ENCODE measurements at regions not wholly inside any gene's neighbourhood (a gene's known extent, or its start where the extent isn't known, plus 50 kb on each side); places are given as distances from the start of the nearest gene placed in this dataset.
A peak's percentile ranks its signal among the peaks of the same experiment; 100 is the strongest.
"Not testable (repeated sequence)": the region's sequence is repeated elsewhere in the genome, so short reads cannot be mapped to it uniquely, and the experiment has no call there.

GRCh38 chr1:221881805-221882581 is 140.1 kb upstream of the DUSP10 start:
- DNase-seq (ENCODE audit: low read depth), result no peak

- no peak for DNase-seq (ENCODE audit: low read depth)
Measured at GRCh38 chr1:221880182-221880581, 138.3 kb upstream of the DUSP10 start.

- no peak for DNase-seq (ENCODE audit: low read depth)
Measured at GRCh38 chr1:221878134-221878533, 136.2 kb upstream of the DUSP10 start.

GRCh38 chr1:221877311-221877710 is 135.4 kb upstream of the DUSP10 start:
- no peak for DNase-seq (ENCODE audit: low read depth)

GRCh38 chr1:221875004-221875330 is 133.1 kb upstream of the DUSP10 start:
- DNase-seq (ENCODE audit: low read depth), result no peak

- no peak for DNase-seq (ENCODE audit: low read depth)
Measured at GRCh38 chr1:221874285-221875003, 132.6 kb upstream of the DUSP10 start.

- DNase-seq (ENCODE audit: low read depth), result no peak
Measured at GRCh38 chr1:221873673-221874072, 131.8 kb upstream of the DUSP10 start.

GRCh38 chr1:221871056-221871455 is 129.2 kb upstream of the DUSP10 start:
- DNase-seq (ENCODE audit: low read depth), result no peak

GRCh38 chr1:221869779-221870178 is 127.9 kb upstream of the DUSP10 start:
- DNase-seq (ENCODE audit: low read depth), result no peak

GRCh38 chr1:221868593-221869303 is 126.9 kb upstream of the DUSP10 start:
- DNase-seq (ENCODE audit: low read depth), result peak; percentile 54

- DNase-seq (ENCODE audit: low read depth), result no peak
Measured at GRCh38 chr1:221867003-221867402, 125.1 kb upstream of the DUSP10 start.

GRCh38 chr1:221865808-221866207 is 123.9 kb upstream of the DUSP10 start:
- no peak for DNase-seq (ENCODE audit: low read depth)

- DNase-seq (ENCODE audit: low read depth), result no peak
Measured at GRCh38 chr1:221863635-221864034, 121.7 kb upstream of the DUSP10 start.

GRCh38 chr1:221862971-221863370 is 121.1 kb upstream of the DUSP10 start:
- DNase-seq (ENCODE audit: low read depth), result no peak

GRCh38 chr1:221858818-221859611 is 117.1 kb upstream of the DUSP10 start:
- DNase-seq (ENCODE audit: low read depth), result peak; percentile 60

- DNase-seq (ENCODE audit: low read depth), result not testable (repeated sequence)
Measured at GRCh38 chr1:221857094-221857444, 115.2 kb upstream of the DUSP10 start.

- no peak for DNase-seq (ENCODE audit: low read depth)
Measured at GRCh38 chr1:221856228-221857093, 114.6 kb upstream of the DUSP10 start.

GRCh38 chr1:221855156-221855555 is 113.3 kb upstream of the DUSP10 start:
- no peak for DNase-seq (ENCODE audit: low read depth)

GRCh38 chr1:221851336-221851735 is 109.4 kb upstream of the DUSP10 start:
- DNase-seq (ENCODE audit: low read depth), result no peak

GRCh38 chr1:221850470-221851187 is 108.7 kb upstream of the DUSP10 start:
- DNase-seq (ENCODE audit: low read depth), result no peak

- DNase-seq (ENCODE audit: low read depth), result no peak
Measured at GRCh38 chr1:221849897-221850296, 108.0 kb upstream of the DUSP10 start.

All from HS-27A (cell line).